Activated T-cell treated with anti-CD3 and anti-CD28 coated beads for 48 hours (primary cell): ENCODE measurements at regions not wholly inside any gene's neighbourhood (a gene's known extent, or its start where the extent isn't known, plus 50 kb on each side); places are given as distances from the start of the nearest gene placed in this dataset.
"Not testable (repeated sequence)": the region's sequence is repeated elsewhere in the genome, so short reads cannot be mapped to it uniquely, and the experiment has no call there.

Experiments used
- DNase-seq: peaks from one replicate; pipeline ENCODE4 v3.0.0-alpha.2; 2020; ENCODE audit warnings: low read depth

DNA sequence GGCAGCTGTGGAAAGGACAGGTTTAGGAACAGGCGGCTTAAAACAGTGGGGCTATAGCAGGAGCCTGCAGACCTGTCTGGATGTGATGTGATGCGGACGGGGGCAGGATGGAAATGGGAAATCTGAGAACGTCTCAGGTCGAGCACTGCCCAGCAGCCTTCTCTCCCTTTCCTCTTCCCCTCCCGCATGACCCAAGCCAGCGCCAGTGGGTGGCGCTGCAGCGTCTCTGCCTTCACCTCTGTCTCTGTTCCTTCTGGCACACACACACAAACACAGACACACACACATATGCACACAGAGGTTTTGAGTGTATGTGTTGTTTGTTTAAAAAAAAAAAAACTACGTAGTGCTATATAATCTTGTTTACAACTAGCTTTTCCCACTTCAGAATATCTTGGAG lies 82.0 kb upstream of the SLC66A3 start:
- peak; percentile 10 for DNase-seq

DNA sequence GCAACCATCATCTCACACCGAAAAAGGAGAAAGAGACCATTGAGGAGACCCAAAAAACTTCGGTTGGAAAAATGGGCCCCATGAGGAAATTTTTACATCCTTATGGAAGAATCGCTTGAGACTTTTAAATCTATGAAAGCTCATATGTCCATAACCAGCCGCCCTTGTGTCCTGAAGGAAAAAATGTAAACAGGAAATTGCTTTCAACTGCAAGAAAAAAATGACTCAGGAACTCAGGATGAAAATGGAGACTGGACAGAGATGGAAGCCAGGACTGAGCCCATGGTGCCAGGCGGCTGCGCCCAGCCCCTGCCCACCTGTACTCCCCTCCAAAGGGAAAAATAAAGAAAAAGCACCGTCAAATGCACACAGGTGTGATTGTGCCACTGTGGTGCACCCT lies 81.5 kb upstream of the SLC66A3 start:
- no peak for DNase-seq

DNA sequence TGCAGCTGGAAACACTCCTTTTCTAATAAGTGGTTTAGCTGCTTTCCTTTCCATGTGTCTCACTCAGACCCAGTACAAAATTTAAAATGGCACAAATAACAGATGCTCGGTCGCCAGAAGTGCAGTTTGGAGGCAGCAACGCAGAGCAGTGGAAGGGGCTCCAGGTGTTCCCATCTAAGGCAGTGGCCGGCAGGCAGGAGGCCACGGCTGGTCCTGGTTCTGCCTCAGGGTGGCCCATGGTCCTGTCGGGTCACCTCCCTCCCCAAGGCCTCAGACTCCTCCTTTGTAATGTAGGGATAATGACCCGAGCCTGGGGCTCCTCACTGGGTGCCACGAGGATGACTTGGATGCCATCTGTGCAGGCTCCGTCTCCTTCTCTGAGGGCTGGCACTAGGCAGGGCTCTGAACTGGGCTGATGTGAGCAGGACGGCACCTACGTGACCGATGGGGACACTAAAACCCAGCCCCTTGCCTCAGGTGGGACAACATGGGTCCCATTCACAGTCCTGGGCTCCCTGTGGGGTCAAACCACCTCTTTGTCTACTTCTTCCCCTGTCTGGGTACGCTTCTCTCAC lies 80.9 kb upstream of the SLC66A3 start:
- no peak for DNase-seq

DNA sequence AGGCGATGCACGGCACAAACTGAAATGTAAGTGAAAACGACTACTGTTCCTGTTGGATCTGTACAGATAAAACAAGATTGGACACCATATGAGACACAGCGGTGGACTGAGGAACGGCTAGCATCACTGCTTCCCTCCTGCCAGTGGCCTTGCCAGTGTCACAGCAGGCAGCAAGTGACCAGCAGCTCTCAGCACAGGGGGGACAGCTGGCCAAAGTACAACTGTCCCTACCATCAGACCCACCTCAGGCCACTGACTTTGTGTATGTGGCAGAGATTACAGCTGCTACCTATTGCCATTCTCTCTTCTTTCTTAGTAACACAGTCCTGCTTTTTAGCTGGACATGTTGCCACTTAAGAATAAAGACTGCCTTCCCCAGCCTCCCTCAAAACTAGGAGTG lies 80.0 kb upstream of the SLC66A3 start:
- no peak for DNase-seq

DNA sequence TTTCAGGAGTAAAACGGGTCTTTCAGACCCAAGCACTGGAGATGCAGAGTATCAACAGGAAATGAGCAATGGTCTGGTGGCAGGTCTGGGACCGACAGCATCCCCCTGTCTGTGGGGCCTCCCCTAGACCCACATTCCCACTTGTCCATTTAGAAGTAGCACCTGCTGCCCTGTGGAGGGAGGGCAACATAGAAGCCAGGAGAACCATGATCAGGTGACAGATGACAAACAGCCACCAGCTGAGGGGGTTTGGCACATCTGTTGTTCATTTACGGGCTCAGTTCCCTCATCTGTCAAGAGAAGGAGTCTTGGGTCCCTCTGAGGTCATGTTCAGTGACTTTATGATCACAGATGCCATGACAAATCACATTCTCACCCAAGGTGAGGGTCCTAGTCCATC lies 77.9 kb upstream of the SLC66A3 start:
- DNase-seq: no peak

DNA sequence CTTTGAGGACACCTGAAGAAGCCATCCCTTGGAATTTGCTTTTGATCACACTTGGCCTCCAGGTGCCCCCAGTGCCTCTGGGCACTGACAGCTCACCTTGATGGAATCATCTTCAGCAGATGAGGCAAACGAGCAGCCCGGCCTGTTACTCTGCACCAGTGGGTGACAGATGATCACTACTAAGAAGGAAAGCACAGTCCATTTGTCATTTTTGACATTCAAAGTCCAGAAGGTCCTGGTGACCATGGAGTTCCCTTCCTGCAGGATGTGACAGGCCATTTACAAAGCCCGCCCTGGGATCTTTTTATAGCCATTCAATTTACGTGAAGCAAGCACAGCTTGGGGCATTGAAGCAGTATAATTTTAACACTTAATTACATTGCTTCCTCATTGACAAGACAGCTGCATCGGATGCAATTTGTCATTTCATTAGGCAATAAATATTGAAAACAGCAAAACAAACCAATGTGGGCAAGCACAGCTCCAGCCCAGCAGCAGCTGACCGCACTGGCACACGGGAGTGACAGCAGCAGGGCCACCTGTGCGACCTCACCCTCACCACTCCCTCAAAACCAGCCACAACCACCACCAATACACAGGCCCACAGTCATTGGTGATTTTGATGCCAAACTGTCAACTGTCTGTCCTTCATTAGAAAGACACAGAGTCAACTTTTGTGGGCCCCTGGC lies 76.0 kb upstream of the SLC66A3 start:
- no peak for DNase-seq

DNA sequence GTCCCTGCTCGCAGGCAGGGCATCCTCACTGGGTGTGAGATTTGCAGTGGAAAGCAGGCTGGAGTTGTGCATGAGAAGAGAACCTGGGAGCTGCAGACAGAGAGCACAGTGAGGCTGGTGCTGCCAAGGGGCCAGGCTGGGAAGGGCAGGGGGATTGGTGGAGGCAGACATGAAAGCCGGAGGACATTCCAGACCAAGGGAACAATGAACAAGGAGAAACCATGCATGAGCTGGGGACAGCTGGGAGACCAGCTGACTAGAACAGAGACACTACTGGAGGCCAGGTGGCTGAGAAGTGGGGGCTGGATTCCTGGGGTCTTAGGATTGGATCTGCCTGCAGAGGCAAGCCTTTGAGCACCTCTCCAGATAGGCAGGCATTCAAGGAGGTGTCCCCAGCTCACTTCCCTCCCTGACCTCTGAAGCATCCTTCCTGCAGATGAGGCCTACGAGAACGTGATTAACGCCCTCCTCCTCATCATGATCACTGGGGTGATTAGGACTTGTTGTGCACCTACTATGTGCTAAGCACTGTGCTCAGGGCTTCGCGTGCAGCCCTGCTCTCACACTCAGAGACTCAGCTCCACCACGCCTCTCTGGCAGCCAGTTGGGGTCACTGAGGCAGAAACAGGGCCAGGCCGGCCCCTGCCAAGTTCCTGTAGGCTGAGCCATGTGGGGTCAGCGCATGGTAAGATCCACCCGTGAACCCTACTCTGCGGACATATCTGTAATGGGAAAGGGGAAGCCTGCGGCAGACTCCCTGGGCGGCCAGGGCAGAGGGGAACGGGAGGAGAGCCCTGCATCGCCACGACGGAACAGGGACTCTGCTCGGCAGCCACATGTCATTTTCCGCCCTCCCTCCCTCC lies 74.8 kb upstream of the SLC66A3 start:
- no peak for DNase-seq

DNA sequence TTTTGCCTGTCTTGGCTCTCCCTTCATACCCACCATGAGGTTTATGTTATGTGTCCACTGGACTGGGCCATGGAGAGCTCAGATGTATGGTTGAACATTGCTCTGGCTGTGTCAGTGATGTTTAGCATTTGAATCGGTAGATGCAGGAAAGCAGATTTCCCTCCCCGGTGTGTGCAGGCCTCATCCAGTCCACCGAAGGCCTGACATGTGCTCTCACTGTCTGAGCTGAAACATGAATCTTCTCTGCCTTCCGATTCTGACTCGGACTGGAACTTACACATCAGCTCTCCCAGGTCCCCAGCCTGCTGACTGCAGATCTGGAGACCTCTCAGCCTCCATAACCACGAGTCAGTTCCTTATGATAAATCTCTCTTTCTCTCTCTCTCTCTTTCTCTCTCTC lies 72.4 kb upstream of the SLC66A3 start:
- DNase-seq: no peak

DNA sequence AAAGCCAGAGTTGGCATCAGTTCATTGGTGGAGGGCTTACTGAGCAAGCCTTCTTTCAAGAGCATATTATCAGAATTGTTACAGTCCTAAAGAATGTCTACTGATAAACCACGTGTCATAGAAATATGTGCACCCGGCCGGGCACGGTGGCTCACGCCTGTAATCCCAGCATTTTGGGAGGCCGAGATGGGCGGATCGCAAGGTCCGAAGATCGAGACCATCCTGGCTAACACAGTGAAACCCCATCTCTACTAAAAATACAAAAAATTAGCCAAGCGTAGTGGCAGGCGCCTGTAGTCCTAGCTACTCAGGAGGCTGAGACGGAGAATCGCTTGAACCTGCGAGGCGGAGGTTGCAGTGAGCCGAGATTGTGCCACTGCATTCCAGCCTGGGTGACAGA lies 66.4 kb upstream of the SLC66A3 start:
- not testable (repeated sequence) for DNase-seq

DNA sequence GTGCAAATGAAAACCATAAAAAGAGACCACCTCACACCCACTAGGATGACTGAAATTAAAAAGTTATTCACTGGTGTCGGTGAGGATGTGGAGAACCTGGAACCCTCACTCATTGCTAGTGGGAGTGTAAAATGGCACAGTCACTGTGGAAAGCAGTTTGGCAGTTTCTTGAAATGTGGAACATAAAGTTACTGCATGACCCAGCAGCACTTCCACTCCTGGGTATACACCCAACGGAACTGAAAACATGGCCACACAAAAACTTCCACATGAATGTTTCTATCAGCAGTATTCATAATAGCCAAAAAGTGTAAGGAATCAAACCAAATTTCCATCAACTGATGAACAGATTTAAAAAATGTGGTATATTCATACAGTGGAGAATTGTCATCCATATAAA lies 65.1 kb upstream of the SLC66A3 start:
- no peak for DNase-seq

DNA sequence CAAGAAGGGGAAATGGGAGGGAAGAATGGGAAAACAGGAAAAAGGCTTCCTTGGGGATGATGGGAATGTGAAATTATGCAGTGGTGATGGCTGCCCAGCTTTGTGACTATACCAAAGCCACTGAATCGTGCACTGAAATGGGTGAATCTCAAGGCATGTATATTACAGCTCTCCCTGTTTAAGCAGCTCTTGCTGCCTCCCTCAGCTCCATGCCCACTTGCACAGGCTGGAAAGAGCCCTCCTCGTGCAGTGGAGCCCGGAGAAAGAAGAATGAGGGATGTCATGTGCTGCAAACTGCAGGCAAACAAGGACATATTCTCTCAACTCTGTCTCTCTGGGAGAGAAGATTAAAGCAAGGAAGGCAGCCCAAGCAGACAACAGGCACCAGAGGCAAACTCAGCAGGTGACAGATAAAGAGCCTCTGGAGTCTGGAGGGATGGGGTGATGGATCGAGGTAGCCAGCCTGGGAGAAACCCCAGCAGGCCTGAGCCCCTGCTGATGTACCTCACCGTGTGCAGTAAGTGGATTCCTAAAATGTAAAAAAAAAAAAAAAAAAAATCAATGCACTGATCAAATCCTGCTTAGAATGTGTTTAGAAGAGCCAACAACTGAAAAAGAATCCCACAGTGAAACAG lies 62.4 kb upstream of the SLC66A3 start:
- no peak for DNase-seq

DNA sequence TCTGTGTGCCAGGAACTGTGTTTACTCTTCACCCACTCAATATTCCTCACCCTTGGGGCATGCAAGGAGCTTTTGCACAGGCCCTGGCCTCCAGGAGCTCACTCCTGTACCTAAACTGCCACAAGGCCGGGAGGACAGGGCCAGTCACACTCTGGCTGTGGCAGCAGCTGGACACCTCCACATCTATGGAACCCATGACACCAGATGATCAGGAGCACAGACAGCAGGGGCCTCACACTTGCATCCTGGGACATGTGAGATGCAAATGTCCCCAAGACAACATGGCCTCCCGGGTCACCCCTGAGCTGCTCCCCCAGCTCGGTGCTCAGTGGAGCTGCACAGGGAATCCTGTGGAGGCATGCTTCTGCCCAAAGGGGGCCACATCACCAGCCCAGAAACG lies 61.8 kb upstream of the SLC66A3 start:
- no peak for DNase-seq

DNA sequence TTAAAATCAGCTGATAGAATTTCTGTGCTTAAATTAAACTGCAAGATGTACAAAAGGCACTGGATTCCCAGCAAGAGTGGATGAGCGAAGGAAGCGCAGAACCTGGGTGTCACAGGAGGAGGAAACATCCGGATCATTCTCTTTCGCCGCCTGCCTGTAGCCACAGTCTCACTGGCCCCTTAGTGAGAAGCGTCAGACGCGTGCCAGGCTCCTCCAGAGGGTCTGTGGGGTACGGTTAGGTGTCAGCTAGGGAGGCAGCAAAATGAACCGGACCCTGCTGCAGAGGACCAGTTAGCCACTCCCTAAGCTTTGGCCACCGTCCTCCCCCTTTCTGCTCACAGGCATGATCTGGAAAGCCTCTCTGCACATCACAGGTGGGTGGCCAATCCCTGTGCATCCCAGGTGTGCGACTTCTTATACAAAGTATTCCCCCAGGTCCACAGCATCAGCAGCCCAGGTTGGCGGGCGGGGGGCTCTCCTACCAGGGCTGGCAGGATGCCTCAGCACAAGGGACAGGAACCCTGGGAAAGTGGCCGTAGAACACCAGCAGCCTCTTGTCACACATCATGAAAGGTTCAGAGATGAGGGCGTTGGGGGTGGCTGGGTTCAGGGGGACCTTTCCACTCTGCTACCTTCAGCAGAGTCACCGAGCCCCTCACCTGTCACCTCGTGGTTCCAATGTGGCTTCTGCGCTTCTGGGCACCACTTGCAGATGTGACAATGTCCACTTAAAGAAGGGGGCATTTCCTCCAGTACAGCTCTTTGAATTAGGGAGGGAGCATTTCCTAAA lies 61.1 kb upstream of the SLC66A3 start:
- DNase-seq: no peak

DNA sequence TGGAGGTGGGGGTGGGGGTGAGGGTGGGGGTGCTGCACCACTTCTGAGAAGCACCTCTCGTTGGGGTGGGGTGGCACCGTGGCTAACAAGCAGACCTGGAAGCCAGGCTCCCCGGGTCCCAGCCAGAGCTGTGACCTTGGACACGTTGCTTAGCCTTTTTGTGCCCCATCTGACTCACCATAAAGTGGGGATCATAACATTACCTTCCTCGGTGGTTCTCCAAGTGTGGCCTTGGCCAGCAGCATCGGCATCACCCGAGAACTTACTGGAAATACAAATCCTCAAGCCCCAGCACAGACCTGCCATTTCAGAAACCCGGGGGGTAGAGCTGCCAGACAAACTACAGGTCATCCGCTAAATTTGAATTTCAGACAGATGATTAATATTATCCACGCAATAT lies 58.7 kb upstream of the SLC66A3 start:
- no peak for DNase-seq

DNA sequence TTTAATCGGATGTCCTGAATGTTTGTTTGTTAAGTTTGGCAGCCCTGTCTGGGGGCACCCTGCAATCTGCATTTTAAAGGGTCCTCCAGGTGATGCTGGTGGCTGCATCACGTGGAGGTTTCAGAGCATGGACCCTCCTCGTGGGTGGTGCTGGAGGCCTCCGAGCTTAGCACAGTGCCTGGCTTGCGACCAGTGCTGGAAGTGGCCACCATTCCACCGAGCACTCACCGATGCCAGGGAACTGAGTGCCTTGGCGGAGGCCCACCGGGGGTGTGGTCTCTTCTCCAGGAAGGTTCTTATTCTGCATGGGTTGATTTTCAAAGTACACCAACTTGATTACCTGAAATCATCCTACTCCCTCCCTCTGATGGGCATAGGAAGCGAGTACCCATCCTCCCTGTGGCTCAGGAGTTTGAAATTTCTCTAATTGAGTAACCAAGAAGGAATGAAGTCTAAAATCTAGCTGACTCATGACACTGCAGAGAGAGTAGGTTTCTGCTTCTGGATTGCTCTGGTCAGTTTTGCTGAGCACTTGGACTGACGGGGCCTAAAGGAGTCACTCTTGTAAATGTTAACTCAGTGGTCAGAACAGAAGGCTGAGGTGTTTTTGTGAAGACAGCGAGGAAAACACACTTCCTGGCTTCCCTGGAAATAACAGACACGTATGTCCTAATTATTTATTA lies 58.1 kb upstream of the SLC66A3 start:
- DNase-seq: no peak

DNA sequence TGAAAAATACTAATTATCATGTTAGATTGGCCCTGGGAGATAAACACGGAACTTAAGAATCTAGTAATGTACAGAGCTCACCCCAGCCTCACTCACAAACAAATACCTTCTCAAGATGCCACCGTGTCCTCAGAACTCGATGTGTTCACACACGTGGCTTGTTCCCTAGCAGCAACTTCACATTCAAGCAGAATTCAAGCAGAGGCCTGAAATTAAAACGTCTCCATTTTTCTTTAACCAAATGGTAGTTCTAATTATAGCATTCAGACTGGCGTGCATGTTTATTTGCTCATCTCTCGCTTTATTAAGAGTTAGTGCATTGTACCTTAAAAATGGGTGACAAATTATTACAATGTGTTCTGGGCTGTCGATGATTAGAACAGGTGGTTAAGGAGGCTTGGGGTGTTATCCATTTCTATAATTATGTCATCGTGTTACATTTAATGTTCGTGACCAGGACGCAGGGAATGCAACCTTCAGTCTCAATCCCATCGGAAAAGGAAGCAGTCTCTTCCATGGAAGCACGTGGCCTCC lies 57.3 kb upstream of the SLC66A3 start:
- DNase-seq: no peak

DNA sequence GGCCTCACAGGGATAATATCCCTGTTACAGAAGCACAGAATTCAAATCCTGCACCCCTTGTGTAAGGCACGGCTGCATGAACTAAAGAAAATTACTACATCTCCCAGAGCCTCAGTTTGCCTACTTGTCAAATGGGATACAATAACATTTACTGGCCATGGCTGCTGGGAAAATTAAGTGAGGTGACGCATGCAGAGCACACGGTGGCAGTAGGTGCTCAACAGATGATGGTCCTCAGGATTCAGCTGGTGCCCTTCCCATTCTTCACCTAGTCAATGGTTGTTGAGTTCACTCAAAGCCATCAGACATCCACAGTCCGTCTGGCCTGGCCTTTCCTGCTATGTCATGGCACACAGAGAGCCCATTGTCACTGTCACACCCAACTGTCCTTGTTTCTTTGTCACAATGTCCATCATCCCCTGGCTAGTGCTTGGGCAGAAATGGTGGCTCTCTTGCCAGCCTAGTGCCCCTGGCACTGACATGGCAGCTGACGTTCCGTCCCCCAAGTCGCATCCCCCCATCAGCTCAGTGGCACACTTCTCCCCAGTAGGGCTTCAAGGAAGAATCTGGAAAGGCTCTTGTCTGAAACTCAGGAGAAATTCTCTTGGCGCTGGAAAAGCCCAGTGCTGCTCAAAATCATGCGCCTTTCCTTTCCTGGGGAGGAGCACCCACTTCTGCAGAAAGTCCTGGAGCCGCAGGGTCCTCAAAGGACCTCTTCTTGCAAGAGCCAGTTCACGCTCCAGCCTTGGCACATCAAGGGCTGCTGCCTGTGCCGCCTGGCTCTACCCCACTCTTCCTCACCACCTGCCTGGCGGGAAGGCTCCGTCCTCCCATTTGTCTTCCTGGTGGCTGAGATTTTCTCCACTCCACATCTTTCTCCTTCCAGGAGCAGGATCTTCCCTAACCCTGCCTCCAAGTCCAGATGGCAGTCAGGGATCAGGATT lies 55.9 kb upstream of the SLC66A3 start:
- no peak for DNase-seq

DNA sequence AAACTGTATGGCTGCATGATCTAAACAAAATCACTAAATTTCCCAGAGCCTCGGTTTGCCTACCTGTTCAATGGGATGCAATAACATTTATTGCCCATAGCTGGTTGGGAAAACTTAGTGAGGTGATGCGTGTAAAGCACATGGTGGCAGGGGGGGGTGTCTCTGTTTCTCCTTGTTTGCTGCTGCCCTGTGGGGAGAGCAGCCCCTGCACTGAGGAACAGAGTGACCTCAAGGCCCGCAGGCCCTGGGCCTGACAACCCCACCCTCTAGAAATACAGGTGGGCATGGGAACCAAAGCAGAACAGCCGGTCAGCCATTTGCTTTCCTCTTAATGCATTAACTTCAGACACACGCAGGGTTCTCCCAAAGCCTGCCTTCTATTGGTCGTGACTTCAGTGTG lies 55.1 kb upstream of the SLC66A3 start:
- no peak for DNase-seq

DNA sequence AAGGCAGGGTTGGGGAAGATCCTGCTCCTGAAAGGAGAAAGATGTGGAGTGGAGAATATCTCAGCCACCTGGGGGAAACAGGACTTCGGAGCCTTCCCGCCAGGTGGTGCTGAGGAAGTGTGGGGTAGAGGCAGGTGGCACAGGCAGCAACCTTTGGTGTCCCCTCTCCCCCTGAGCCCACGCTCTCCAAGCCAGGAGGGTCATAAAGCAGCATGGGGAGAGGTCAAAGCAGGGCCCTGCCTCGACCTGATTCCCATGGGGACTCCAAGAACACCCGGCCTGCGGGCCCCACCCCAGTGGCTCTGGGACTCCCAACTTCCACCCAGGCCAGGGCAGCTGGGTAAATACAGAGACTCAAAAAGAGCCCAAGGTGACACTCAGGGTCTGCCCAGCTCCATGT lies 54.3 kb upstream of the SLC66A3 start:
- DNase-seq: no peak

DNA sequence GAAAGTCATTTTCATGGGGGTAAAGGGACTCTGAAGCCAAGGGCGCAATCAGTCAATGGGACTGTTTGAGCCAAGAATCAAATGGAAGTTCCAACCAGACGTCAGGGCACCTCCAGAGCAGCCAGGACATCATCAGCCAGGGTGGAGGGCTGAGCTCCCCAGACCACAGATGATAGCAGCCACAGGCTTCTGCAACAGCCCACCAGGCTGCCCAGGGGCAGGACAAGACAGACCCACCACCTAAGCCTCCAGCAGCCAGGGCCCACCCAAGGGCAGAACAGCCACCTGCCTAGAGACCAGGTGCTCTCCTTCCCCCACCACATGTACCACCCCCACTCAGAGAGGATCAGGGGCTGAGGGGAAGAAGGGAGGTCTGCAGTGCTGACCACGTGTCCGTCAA lies 53.8 kb upstream of the SLC66A3 start:
- DNase-seq: no peak
